ENCODE measurements at regions not wholly inside any gene's neighbourhood (a gene's known extent, or its start where the extent isn't known, plus 50 kb on each side); places are given as distances from the start of the nearest gene placed in this dataset.
"Not testable (repeated sequence)": the region's sequence is repeated elsewhere in the genome, so short reads cannot be mapped to it uniquely, and the experiment has no call there.

DNA sequence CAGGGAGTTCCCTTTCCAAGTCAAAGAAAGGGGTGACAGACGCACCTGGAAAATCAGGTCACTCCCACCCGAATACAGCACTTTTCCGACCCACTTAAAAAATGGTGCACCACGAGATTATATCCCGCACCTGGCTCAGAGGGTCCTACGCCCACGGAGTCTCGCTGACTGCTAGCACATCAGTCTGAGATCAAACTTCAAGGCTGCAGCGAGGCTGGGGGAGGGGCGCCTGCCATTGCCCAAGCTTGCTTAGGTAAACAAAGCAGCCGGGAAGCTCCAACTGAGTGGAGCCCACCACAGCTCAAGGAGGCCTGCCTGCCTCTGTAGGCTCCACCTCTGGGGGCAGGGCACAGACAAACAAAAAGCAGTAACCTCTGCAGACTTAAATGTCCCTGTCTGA, 277.8 kb upstream of the ARHGAP42 start:
- not testable (repeated sequence) for DNase-seq

DNA sequence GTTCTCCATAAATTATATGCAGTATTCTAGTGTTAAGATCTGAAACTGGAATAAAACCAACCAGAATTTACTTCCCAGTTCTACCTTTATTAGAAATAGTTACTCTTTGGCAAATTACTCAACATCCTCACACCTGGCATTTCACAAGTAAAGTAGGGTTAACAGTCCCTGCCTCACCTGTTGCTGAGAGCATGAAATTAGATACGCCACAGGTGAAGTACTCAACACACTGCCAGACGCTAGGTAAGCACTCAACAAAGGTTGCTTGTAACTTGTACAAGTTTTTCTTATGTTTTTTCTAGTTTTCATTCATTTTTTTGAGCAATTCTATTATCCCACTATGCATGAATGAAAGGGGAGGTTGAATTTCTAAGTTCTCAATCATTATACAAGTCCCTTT, 267.6 kb upstream of the ARHGAP42 start:
- no peak for DNase-seq

DNA sequence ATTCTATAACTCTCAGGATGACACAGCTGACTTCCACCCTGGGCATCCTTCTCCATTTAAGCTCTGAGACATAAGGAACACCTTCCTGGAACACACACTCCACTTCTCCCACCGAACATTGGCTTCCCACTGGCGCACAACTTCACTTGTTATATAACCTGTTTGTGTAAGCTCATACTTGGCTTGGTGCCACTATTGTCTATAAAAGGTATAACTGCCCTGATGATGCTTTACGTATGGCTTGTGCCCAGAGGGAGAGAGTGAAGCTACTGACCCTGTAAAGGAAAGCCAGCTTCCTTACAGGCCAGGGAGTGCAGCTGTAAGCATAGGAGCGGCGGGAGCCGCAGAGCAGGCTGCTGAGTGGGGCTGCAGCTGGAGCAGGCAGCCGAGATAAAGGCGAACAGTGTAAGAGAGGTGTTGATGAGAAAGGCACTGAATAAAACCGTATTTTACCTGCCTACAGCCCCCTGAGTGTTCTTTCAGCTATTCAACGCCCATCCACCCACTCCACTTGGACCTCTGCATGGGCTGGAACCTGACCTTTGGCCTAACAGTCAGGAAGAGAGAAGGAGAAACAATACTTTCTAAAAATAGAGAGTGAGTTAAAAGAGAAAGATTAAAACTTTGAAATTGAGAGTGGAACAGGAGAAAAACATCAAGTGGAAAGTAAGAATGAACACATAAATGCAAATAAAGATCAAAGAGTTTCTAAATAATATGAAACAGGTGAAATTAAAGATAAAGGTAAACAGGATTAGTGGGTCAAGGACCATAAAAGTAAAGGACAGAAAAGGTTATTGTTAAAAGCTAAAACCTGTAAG, 252.1 kb upstream of the ARHGAP42 start:
- no peak for DNase-seq

DNA sequence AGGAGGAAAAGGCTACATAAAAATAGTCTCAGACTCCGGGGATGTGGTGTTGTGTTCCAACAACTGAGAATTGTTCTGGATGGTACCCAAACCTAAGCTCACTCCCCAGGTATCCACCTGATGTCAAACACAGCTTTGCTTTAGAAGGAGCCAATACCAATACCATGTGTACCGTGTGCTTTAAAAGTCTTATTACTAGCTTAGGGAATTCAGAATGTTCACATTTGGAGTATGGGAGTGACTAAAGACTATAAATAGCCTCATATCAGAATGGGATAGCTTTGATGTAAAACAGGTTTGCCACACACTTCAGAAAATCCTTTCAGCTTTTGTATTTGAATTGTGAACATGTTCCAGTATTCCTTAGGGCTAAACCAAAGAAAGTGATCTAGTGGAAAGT, 248.7 kb upstream of the ARHGAP42 start:
- no peak for DNase-seq

DNA sequence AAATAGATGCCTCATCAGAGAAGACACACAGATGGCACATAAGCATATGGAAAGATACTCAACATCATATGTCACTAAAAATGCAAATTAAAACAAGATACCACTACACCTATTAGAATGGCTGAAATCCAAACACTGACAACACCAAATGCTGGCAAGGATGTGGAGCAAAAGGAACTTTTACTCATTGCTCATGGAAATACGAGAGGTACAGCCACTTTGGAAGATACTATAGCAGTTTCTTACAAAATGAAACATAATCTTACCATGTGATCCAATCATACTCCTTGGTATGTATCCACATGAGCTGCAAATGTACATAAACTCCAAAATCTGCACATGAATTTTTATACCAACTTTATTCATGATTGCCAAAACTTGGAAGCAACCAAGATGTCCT, 246.0 kb upstream of the ARHGAP42 start:
- DNase-seq: no peak

DNA sequence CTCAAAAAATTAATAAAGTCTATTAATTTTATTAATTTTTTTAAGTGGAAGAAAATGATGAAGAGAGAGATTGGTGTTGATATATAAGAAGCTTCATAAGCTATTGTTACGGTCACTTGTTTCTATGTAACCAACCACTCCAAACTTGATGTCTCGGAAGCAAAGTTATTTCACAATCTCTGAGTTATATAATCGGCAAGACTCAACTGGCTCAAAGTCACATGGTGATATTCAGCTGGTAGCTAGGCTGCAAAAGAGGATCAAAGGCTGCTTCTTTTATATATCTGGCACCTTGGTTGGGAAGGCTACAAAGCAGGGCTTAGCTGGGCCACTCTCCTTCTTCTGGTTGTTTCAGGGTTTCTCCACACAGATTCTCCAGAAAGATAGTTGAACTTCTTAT, 245.1 kb upstream of the ARHGAP42 start:
- DNase-seq: no peak

DNA sequence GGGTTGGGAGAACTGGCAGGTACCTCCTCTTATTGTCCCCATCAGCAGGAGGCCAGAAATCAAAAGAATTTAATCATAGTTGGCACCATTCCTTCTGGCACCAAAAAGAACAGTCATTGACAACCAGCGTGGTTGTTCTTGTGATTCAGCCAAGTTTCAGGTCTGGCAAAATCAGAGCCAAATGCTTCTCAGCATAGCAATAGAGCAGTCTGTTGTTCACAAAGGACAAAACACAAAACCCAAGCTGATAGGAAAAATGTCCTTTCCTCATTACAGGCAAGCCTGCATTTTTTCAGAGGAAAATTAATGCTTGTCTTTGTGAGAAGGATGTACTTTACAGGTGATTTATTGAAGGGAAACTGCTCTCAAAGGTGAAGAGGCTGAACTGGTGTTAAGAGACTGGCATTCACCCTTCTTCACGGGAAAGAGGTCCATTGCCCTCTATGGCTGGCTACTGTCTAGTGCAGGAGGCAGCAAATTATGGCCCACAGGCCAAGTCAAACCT, 241.8 kb upstream of the ARHGAP42 start:
- peak; percentile 20 for DNase-seq

DNA sequence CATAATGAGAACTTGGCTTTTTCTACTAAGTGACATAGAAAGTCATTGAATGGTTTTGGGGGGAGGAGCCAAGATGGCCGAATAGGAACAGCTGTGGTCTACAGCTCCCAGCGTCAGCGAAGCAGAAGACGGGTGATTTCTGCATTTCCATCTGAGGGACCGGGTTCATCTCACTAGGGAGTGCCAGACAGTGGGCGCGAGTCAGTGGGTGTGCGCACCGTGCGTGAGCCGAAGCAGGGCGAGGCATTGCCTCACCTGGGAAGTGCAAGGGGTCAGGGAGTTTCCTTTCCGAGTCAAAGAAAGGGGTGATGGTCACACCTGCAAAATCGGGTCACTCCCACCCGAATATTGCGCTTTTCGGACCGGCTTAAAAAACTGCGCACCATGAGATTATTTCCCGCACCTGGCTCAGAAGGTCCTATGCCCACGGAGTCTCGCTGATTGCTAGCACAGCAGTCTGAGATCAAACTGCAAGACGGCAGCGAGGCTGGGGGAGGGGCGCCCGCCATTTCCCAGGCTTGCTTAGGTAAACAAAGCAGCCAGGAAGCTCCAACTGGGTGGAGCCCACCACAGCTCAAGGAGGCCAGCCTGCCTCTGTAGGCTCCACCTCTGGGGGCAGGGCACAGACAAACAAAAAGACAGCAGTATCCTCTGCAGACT, 235.2 kb upstream of the ARHGAP42 start:
- DNase-seq: not testable (repeated sequence)

DNA sequence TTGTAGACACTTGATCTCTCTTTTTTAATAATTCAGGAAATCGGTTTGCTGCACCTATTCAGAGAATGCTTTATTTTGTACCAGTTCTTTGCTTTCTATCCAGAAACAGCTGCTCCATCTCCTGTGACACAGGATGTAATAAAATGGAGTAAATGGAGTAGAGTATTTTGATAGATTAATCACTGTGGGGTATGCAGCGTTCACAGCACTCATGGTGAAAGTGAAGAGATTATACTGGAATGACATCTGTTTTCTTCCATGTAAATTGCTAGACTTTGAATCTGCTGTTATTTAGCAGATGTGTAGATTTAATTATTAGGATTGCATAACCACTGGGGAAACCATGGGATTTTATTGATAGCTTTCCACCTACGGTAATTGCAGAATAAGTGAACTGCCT, 227.3 kb upstream of the ARHGAP42 start:
- DNase-seq: no peak

DNA sequence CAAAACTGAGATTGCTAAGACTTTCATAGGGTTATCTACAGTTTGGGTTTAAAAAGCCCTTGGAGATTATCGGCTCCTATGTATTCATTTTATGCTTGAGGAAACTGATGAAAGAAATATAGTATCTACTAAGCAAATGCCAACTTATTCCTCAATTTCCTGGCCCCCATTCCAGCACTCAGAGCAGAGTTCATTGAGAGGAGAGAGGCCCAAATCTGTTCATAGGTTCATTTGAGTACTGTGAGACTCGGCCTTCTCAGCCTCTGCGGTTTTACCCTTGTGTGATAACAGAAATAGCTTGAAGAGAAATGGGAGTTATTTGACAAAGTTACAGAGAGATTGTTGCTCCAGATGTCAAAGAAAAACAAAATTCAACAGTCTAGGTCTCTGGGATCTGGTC, 226.7 kb upstream of the ARHGAP42 start:
- DNase-seq: no peak

DNA sequence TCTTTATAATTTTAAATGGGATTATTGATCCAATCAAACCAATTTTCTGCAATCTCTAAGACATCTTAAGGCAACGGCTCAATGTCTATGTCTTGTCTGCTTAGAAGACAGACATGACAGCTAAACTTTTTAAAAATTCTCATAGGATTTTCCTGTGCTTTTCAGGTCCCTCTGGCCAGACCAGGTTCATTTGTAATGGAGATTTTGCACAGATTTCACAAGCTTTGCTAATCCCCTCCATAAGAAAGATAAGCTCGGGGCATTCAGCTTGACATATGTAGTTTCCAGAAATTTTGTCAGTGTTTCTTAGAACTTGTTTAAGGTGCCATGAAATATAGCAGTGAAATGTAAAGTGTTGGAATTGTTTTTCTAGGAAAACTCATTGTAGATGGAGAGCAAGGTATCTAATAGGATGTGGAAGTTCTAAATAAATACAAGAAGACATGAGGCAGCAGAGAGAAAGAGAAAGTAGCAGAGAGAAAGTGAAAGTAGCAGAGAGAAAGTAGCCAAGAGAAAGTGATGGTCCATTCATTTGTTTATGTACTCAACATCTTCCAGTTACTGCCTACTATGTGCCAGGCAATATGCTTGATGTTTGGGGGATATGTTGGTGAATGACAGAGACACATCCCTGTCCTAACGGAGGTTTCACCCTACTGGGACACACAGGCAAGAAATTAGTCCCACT, 219.1 kb upstream of the ARHGAP42 start:
- no peak for DNase-seq

DNA sequence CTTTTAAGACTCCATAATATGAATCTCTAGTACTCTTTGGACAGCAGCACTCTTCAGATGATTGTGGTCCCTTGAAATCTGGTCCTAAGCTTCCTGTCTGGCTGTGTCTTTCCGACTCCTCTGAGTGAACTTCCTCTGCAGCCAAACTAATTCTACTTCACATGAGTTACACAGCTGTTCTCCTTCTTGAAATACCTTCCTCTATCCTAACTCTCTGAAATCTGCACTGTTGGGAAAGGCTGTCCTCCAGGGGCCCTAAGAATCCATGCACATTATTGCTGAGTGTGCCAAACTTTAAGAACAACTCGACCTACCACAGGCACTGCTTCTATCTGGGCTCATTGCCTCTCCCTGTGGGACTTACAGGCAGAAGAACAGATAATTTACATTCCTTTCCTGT, 217.3 kb upstream of the ARHGAP42 start:
- DNase-seq: peak; percentile 54

DNA sequence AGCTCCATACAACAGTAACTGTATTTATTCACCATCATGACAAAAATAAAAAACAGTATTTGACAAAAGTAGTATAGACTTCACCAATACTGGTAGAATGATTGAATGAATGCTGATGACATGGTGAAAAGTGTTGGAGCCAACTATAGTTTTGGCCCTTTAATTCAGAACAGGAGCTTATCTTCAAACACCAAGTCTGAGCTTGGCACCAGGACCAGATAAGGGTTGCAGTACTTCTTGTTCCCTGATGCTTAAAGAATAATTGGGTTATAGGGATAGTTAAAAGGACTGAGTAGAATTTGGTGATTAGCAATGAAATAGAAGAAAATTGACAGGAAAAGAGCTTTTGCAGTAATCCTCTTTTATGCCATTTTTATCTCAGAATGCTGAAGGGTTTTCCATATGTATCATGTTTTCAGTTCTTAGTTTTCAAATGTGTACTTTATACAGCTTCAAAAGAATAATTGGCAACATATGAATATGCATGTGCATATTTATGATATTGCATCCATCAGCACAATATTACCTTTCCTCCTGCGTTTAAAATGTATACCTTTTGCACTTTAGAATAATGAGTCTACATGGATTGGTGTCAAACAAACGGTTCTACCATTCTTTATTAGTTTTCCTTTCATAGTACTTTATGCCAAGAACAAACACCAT, 214.2 kb upstream of the ARHGAP42 start:
- no peak for DNase-seq

DNA sequence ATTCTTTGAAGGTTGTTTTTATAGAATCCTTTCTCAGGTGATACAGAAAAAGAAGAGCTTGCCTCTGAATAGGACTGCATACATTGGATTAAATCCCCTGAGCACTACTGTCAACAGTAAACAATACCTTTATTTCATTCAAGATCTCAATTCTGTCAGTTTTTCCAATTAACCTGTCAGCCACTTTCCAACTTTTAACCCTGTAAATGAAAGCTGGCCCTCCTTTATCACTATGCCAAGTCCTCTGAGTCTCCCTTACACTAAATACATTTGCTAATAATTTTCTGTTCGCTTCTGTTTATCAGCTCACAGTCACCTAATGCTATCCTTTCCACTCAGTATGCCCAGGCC, 213.7 kb upstream of the ARHGAP42 start:
- DNase-seq: no peak

DNA sequence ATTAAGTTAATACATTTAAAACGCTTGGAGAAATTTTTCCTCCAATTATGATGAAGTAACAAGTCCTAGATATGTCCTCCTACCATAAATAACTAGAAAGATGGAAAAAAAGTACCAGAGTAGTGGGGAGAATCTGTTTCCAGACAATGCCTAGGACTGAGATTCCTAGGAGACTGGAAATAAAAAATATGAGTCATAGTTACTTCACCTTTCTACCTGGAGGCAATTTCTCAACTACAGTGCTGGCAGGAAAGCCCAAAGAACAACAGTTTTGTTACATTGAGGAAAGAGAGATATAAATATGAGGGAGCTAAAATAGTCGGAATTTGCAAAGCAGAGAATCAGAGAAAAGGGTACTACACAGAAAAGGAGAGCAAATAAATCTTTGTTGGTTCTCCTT, 202.1 kb upstream of the ARHGAP42 start:
- DNase-seq: no peak

DNA sequence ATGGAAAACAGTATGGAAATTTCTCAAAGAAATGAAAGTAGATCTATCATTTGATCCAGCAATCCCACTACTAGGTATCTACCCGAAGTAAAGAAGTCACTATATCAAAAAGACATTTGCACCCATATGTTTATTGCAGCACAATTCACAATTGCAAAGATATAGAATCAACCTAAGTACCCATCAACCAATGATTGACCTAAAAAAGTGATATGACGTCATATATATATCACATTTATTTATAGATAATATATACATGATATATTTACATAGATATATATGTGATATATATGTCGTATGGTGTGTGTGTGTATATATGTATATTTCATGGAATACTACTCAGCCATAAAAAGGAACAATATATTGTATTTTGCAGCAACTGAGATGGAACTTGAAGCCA, 188.3 kb upstream of the ARHGAP42 start:
- no peak for DNase-seq

DNA sequence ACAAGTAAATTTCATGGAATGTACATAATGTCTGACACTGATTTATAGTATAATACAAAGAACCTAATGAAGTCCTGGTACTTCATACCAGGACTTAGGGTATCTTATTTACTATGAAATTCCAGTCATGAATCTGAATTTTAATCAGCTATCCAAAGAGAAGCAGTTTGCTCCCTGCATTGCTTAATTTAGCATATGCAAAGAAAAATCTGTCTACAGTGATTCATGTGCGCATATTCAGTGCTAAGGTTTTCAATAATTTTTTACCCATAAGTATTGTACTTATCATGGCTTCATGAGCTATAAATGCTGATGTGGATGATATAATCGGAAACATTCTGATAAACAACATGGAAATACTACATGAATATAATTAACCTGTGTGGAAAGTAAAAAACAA, 185.6 kb upstream of the ARHGAP42 start:
- no peak for DNase-seq

DNA sequence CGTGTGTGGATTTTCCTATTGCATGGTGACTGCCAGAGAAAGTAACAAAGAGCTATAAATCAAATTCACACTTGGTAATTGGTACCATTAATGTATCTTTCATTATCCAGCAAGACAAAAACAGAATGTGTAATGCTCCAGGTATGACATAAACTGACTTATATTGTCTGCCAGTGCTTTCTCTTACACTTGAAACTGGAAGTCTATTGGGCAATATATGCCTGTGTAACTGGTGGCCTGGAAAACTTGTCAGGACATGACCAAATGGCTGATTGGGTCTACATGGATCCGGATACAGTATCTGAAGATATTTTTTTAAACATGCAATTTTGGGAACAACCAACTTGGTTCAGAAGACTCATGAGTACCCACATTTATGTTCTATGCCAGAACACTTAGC, 174.6 kb upstream of the ARHGAP42 start:
- no peak for DNase-seq

DNA sequence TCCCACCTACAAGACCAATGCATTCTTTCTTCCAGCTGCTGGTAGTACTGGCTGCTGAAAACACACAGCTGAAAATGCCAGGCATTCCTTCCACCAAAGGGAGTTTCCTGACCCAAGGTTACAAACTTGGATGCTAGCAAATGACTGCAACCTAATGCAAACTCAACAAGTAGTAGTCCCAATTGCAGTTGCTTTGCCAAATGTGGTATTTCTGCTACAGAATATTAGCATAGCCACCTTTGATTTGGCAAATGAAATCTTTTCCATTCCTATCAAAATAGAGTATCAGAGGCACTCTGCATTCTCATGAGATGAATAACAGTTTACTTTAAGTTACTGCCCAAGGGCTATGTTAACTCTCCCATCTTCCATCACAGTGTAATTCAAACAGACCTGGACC, 172.0 kb upstream of the ARHGAP42 start:
- no peak for DNase-seq

DNA sequence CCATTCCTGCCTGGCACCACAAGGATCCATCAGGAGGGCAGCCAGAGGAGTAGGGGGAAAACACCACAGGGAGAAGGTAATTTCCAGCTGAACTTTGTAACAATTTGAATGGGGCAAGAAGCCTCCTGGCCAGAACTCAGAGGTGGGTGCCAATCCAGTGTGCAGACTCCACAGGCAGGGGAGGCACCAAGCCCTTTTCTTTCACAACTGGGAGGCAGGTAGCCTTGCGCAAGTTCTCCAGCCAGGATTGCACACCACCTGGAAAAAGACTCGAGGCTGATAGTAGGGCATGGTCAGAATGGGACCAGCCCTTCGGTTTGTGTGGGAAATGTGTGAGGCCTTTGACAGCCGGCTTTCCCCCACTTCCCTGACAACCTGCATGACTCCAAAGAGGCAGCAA, 161.9 kb upstream of the ARHGAP42 start:
- DNase-seq: no peak

DNA sequence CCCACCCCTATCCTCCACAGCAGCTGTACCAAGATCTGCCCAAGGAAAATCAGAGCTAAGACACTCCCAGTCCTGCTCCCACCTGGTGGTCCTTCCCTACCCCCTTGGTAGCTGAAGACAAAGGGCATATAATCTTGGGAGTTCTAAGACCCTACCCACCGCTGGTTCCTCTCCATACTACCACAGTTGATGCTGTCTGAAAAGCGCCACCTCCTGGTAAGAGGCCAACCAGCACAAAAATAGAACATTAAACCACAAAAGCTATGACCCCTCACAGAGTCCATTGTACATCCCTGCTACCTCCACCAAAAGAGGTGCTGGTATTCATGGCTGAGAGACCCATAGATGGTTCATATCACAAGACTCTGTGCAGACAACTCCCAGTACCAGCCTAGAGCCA, 161.5 kb upstream of the ARHGAP42 start:
- DNase-seq: no peak

DNA sequence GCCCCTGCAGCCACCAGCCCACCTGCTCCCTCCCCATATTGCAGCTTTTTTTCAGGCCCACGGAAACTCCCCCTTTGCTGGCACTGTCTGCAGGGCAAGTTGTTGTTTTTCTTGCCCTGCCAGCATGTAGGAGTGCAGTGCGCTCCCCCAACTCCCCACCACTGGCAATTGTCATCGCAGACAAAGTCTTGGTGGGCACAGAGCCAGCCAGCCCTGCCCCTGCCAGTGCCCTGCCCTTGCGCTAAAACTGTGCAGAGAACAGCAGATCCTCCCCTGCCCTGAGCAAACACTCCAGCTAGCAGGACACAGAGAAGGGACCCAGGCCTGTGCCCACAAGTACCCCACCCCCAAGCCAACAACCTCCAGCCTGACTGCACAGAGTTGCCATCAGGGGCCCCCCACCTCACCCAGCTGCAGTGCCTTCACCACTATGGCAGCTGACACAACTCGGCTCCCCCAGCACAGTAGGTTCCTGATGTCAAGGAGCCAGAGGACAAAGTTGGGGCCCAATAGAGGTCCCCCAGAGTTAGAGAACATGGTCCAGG, 158.1 kb upstream of the ARHGAP42 start:
- no peak for DNase-seq

DNA sequence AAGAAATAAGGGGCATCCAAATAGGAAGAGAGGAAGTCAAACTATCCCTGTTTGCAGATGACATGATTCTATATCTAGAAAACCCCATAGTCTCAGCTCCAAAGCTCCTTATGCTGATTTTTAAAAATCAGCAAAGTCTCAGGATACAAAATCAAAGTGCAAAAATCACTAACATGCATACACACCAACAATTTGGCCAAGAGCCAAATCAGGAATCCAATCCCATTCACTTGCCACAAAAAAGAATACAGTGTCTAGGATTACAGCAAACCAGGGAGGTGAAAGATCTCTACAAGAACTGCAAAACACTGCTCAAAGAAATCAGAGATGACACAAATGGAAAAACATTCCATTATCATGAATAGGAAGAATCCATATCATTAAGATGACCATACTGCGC, 155.8 kb upstream of the ARHGAP42 start:
- DNase-seq: not testable (repeated sequence)
